HCT116 (cell line): ENCODE measurements at regions not wholly inside any gene's neighbourhood (a gene's known extent, or its start where the extent isn't known, plus 50 kb on each side); places are given as distances from the start of the nearest gene placed in this dataset.
A peak's percentile ranks its signal among the peaks of the same experiment; 100 is the strongest.

Source experiments
- CTCF ChIP-seq, 3 experiments: fragments of 200-600 bp in 1 of 3; sonication (generic) in 1 of 3; IDR thresholded peaks in 2 of 3; conservative IDR thresholded peaks in 1 of 3; 2 replicates each; pipeline ENCODE4 v1.5.1; 2012 to 2017; ENCODE audit warnings: low read depth in 2 of 3, low read length in 2 of 3, antibody characterized with exemption in 1 of 3, borderline replicate concordance in 1 of 3, control low read depth in 1 of 3, mild to moderate bottlenecking in 1 of 3, mixed read lengths in 1 of 3, mixed run types in 1 of 3, moderate library complexity in 1 of 3; ENCODE audit not compliant: insufficient read depth in 1 of 3
- EGR1 ChIP-seq: IDR thresholded peaks from 2 replicates; pipeline ENCODE4 v1.6.1; 2012; ENCODE audit warnings: low read depth
- EZH2 ChIP-seq: fragments of 200-600 bp; sonication (generic); IDR thresholded peaks from 2 replicates; pipeline ENCODE4 v1.6.1; 2017; ENCODE audit warnings: antibody characterized with exemption, mixed run types
- FOSL1 ChIP-seq: IDR thresholded peaks from 2 replicates; pipeline ENCODE4 v1.6.1; 2012; ENCODE audit warnings: low read depth
- JUND ChIP-seq: IDR thresholded peaks from 2 replicates; pipeline ENCODE4 v1.6.1; 2012
- TCF7L2 ChIP-seq: IDR thresholded peaks from 2 replicates; pipeline ENCODE4 v1.7.0; 2011; ENCODE audit warnings: borderline replicate concordance, inconsistent platforms; ENCODE audit not compliant: insufficient read depth, insufficient read length; ENCODE audit errors: extremely low read depth
- ZBTB33 ChIP-seq: IDR thresholded peaks from 2 replicates; pipeline ENCODE4 v1.6.1; 2011; ENCODE audit warnings: mild to moderate bottlenecking, low read length, moderate library complexity; ENCODE audit not compliant: insufficient replicate concordance; ENCODE audit errors: extremely low read depth

GRCh38 chr2:234818937-234819336 is 132.9 kb upstream of the SH3BP4 start:
- TF ChIP-seq CTCF (IDR thresholded peaks at IDR 0.05 in 2 of 3, conservative IDR thresholded peaks at IDR 0.05 in 1 of 3; ENCODE audit: borderline replicate concordance in 1 of 3, insufficient read depth in 1 of 3, low read depth in 2 of 3, low read length in 2 of 3) (peak in 2 of 3 experiments; percentile 43 to 44; a peak in 3 of 6 replicates), TCF7L2 (no peak), EGR1 (no peak), EZH2 (no peak), ZBTB33 (no peak), FOSL1 (no peak), JUND (no peak)
